ENCODE measurements at regions not wholly inside any gene's neighbourhood (a gene's known extent, or its start where the extent isn't known, plus 50 kb on each side); places are given as distances from the start of the nearest gene placed in this dataset.
A peak's percentile ranks its signal among the peaks of the same experiment; 100 is the strongest.
"Not testable (repeated sequence)": the region's sequence is repeated elsewhere in the genome, so short reads cannot be mapped to it uniquely, and the experiment has no call there.

DNA sequence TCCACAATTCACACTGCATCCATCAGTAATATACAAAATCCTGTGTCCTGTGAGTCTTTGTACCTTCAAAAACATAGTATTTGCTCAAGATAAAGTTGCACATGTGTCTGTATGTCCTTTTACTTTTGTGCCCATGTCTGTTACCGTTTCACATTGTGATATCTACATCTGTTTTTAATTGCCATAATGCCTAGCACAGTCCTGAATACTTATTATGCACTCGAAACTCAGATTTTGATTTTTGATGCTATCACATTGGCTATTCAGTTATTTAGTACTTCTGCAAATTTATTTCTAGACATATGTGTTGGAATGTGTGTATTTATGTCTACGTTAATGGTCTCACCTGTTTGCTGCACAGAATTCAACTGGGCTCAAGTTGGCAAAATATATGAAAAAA lies 452.8 kb upstream of the ZEB2 start:
- peak; percentile 59 for TF ChIP-seq TCF4 (CRISPR knock-in tag; IDR thresholded peaks at IDR 0.05; ENCODE audit: borderline replicate concordance)
- TF ChIP-seq ZNF565 (CRISPR knock-in tag; conservative IDR thresholded peaks at IDR 0.05; ENCODE audit: low read depth), result no peak
- no peak for TF ChIP-seq RARB (CRISPR knock-in tag; IDR thresholded peaks at IDR 0.05)
- TF ChIP-seq, protein P1, sequence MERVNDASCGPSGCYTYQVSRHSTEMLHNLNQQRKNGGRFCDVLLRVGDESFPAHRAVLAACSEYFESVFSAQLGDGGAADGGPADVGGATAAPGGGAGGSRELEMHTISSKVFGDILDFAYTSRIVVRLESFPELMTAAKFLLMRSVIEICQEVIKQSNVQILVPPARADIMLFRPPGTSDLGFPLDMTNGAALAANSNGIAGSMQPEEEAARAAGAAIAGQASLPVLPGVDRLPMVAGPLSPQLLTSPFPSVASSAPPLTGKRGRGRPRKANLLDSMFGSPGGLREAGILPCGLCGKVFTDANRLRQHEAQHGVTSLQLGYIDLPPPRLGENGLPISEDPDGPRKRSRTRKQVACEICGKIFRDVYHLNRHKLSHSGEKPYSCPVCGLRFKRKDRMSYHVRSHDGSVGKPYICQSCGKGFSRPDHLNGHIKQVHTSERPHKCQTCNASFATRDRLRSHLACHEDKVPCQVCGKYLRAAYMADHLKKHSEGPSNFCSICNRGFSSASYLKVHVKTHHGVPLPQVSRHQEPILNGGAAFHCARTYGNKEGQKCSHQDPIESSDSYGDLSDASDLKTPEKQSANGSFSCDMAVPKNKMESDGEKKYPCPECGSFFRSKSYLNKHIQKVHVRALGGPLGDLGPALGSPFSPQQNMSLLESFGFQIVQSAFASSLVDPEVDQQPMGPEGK (CRISPR knock-in tag; IDR thresholded peaks at IDR 0.05; ENCODE audit: borderline replicate concordance), result no peak
- TF ChIP-seq SNAI2 (CRISPR knock-in tag; IDR thresholded peaks at IDR 0.05), result no peak
- ATAC-seq, result no peak

DNA sequence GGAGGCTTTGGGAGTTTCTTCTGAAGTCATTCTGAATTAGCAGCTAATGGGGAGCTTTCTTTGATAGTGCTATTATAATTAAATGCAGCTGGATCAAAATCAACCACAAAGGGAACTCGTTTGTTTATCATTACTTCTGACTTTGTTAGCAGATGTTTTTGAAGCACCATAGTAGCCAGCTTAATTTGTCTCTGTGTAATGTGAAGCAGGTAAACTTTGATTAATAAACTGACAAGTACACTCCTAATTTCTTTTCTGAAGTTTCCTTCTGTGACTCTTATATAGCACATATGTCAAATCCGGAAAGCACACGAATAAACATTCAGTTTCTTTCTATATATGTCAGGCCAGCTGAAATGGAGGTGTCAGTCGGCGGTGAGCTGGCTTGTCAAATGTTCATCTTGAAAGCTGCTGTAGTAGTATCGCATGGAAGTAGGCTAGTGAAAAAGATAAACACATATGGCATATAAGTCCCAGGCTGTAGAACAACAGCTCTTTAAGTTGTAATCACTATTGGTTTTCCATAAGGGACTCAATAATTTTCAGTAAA lies 451.9 kb upstream of the ZEB2 start:
- TF ChIP-seq TCF4 (CRISPR knock-in tag; IDR thresholded peaks at IDR 0.05; ENCODE audit: borderline replicate concordance), result 0 out of 2 replicates have a peak, but pooled peaks have one; percentile 12
- TF ChIP-seq, protein P2, sequence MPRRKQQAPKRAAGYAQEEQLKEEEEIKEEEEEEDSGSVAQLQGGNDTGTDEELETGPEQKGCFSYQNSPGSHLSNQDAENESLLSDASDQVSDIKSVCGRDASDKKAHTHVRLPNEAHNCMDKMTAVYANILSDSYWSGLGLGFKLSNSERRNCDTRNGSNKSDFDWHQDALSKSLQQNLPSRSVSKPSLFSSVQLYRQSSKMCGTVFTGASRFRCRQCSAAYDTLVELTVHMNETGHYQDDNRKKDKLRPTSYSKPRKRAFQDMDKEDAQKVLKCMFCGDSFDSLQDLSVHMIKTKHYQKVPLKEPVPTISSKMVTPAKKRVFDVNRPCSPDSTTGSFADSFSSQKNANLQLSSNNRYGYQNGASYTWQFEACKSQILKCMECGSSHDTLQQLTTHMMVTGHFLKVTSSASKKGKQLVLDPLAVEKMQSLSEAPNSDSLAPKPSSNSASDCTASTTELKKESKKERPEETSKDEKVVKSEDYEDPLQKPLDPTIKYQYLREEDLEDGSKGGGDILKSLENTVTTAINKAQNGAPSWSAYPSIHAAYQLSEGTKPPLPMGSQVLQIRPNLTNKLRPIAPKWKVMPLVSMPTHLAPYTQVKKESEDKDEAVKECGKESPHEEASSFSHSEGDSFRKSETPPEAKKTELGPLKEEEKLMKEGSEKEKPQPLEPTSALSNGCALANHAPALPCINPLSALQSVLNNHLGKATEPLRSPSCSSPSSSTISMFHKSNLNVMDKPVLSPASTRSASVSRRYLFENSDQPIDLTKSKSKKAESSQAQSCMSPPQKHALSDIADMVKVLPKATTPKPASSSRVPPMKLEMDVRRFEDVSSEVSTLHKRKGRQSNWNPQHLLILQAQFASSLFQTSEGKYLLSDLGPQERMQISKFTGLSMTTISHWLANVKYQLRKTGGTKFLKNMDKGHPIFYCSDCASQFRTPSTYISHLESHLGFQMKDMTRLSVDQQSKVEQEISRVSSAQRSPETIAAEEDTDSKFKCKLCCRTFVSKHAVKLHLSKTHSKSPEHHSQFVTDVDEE (CRISPR knock-in tag; IDR thresholded peaks at IDR 0.05), result no peak
- no peak for ATAC-seq

DNA sequence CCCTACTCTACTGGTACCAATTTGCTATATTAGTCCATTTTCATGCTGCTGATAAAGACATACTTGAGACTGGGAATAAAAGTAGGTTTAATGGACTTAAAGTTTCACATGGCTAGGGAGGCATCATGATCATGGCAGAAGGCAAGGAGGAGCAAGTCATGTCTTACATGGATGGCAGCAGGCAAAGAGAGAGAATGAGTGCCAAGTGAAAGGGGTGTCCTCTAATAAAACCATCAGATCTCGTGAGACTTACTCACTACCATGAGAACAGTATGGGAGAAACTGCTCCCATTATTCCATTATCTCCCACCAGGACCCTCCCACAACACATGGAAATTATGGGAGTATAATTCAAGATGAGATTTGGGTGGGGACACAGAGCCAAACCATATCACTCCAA lies 450.5 kb upstream of the ZEB2 start:
- ATAC-seq, result not testable (repeated sequence)

DNA sequence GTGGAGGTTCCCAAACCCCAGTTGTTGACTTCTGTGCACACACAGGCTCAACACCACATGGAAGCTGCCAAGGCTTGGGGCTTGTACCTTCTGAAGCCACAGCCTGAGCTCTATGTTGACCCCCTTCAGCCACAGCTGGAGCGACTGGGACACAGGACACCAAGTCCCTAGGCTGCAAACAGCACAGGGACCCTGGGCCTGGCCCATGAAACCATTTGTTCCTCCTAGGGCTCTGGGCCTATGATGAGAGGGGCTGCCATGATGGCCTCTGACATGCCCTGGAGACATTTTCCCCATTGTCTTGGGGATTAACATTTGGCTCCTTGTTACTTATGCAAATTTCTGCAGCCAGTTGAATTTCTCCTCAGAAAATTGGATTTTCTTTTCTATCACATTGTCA lies 449.6 kb upstream of the ZEB2 start:
- ATAC-seq, result not testable (repeated sequence)

DNA sequence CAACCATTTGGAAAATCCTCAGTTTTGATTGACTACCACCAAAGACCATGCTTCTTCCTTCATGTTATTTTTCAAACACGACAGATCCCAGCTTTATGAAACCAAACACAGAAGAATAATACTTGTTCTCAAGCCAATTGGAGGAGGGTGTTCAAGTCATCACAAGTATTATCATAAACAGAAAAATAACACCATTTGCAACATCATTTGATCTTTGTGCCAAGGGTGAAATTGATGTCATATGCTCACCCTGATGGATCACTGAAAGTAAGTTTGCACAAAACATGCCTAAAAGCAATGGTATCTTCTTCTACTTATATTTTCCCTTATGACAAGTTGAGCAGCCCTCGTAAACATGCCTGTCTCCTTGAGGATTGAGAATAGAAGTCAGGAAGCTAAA lies 448.0 kb upstream of the ZEB2 start:
- ATAC-seq, result no peak

DNA sequence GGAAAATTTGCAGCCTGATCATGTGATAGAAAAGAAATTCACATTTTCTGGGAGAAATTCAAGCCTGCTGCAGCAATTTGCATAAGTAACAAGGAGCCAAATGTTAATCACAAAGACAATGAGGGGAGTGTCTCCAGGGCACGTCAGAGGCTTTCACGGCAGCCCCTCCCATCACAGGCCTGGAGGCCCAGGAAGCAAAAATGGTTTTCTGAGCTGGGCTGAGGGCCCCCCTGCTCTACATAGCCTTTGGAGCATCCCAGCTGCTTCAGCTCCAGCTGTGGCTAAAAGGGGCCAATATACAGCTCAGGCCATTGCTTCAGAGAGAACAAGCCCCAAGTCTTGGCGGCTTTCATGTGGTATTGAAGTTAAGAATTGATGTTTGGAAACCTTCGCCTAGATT lies 445.3 kb upstream of the ZEB2 start:
- no peak for TF ChIP-seq TOX (CRISPR knock-in tag; IDR thresholded peaks at IDR 0.05; ENCODE audit: borderline replicate concordance)
- no peak for ATAC-seq

More for the DNA sequence above, 448.0 kb upstream of the ZEB2 start:
- no peak for TF ChIP-seq ZNF70 (CRISPR knock-in tag; IDR thresholded peaks at IDR 0.05)
- TF ChIP-seq ZFP30 (CRISPR knock-in tag; IDR thresholded peaks at IDR 0.05), result no peak
- TF ChIP-seq ISL1 (CRISPR knock-in tag; IDR thresholded peaks at IDR 0.05), result no peak
- TF ChIP-seq SNAI2 (CRISPR knock-in tag; IDR thresholded peaks at IDR 0.05), result no peak
- no peak for TF ChIP-seq GLIS3 (CRISPR knock-in tag; IDR thresholded peaks at IDR 0.05)
- TF ChIP-seq BACH2 (CRISPR knock-in tag; IDR thresholded peaks at IDR 0.05; ENCODE audit: borderline replicate concordance), result no peak
- no peak for TF ChIP-seq CSDC2 (CRISPR knock-in tag; IDR thresholded peaks at IDR 0.05)
- TF ChIP-seq ZC3H10 (CRISPR knock-in tag; IDR thresholded peaks at IDR 0.05), result no peak
- TF ChIP-seq, protein P2 (CRISPR knock-in tag; IDR thresholded peaks at IDR 0.05), result no peak
- TF ChIP-seq ZNF565 (CRISPR knock-in tag; conservative IDR thresholded peaks at IDR 0.05; ENCODE audit: low read depth), result no peak

DNA sequence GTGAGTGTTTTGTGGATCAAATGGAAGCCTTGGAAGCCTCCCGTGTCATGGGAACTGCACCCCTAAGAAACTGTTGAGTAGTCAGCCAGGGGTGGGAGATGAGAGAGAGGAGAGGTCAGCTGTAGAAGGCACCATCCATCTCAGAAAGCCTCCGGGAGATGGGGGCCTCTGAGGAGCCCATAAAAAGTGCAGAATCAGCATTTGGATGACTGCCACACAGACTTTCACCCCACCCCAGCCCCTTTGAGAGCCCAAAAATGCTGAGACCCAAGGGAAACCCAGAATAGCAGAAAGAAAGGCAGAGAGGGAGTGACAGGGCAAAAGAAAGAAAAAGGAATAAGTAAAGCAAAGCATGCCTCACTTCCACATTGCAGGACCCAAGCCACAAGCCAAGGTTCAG lies 443.1 kb upstream of the ZEB2 start:
- no peak for ATAC-seq
- TF ChIP-seq ZNF70 (CRISPR knock-in tag; IDR thresholded peaks at IDR 0.05), result no peak
- TF ChIP-seq PPARA (CRISPR knock-in tag; IDR thresholded peaks at IDR 0.05; ENCODE audit: borderline replicate concordance), result no peak
